DOHH2 (cell line): ENCODE measurements at regions not wholly inside any gene's neighbourhood (a gene's known extent, or its start where the extent isn't known, plus 50 kb on each side); places are given as distances from the start of the nearest gene placed in this dataset.

ENCODE experiments used
- EZH2phosphoT487 ChIP-seq: fragments of 200-600 bp; sonication (generic); IDR thresholded peaks from 2 replicates; pipeline ENCODE4 v1.6.1; 2017; ENCODE audit warnings: borderline replicate concordance, mild to moderate bottlenecking, antibody characterized with exemption, low read length, moderate library complexity, mixed read lengths
- TF ChIP-seq, protein P1 (sequence below): fragments of 200-600 bp; sonication (generic); IDR thresholded peaks from one replicate; pipeline ENCODE4 v1.5.1; 2014; ENCODE audit warnings: antibody characterized with exemption, mild to moderate bottlenecking, low read depth, low read length; ENCODE audit not compliant: poor library complexity, severe bottlenecking

GRCh38 chr13:76387566-76387965, 498.6 kb downstream of the KCTD12 start:
- TF ChIP-seq EZH2phosphoT487, result no peak
- TF ChIP-seq, protein P1, sequence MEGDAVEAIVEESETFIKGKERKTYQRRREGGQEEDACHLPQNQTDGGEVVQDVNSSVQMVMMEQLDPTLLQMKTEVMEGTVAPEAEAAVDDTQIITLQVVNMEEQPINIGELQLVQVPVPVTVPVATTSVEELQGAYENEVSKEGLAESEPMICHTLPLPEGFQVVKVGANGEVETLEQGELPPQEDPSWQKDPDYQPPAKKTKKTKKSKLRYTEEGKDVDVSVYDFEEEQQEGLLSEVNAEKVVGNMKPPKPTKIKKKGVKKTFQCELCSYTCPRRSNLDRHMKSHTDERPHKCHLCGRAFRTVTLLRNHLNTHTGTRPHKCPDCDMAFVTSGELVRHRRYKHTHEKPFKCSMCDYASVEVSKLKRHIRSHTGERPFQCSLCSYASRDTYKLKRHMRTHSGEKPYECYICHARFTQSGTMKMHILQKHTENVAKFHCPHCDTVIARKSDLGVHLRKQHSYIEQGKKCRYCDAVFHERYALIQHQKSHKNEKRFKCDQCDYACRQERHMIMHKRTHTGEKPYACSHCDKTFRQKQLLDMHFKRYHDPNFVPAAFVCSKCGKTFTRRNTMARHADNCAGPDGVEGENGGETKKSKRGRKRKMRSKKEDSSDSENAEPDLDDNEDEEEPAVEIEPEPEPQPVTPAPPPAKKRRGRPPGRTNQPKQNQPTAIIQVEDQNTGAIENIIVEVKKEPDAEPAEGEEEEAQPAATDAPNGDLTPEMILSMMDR, result no peak
